GM23338 (cell line): ENCODE measurements at regions not wholly inside any gene's neighbourhood (a gene's known extent, or its start where the extent isn't known, plus 50 kb on each side); places are given as distances from the start of the nearest gene placed in this dataset.

Experiments
- EZH2 ChIP-seq: fragments of 200-600 bp; sonication (generic); IDR thresholded peaks from one replicate; pipeline ENCODE4 v1.8.0; 2017; ENCODE audit warnings: antibody characterized with exemption, mild to moderate bottlenecking, low read depth; ENCODE audit not compliant: unreplicated experiment
- TF ChIP-seq, protein P1 (sequence below), 2 experiments: fragments of 200-600 bp in 1 of 2; sonication (generic) in 1 of 2; conservative IDR thresholded peaks; 2 replicates each; pipeline versions ENCODE4 v1.5.1 to v1.6.1; 2016 to 2017; ENCODE audit warnings: antibody characterized with exemption in 2 of 2, low read depth in 2 of 2, mild to moderate bottlenecking in 2 of 2, moderate library complexity in 1 of 2

DNA sequence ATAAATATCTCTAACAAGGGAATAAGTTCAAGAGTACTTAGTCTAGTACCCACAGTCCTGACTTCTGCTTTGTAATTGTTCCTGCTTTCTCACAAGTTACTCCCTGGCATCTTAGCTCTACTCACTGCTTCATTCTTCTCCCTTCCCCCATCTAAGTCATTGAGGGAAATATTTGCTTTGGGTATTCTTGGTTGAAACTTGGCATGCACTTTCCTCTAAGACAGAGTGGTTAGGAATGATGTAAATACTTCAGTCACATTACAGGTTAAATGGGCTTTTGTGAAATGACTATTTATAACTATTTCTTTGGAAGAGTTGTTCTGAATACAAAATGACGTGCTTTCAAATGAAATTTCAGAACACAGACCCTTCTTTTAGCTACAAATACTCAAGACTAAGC is 67.7 kb upstream of the PLEKHG1 start:
- TF ChIP-seq EZH2 = no peak
- TF ChIP-seq, protein P1, sequence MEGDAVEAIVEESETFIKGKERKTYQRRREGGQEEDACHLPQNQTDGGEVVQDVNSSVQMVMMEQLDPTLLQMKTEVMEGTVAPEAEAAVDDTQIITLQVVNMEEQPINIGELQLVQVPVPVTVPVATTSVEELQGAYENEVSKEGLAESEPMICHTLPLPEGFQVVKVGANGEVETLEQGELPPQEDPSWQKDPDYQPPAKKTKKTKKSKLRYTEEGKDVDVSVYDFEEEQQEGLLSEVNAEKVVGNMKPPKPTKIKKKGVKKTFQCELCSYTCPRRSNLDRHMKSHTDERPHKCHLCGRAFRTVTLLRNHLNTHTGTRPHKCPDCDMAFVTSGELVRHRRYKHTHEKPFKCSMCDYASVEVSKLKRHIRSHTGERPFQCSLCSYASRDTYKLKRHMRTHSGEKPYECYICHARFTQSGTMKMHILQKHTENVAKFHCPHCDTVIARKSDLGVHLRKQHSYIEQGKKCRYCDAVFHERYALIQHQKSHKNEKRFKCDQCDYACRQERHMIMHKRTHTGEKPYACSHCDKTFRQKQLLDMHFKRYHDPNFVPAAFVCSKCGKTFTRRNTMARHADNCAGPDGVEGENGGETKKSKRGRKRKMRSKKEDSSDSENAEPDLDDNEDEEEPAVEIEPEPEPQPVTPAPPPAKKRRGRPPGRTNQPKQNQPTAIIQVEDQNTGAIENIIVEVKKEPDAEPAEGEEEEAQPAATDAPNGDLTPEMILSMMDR (conservative IDR thresholded peaks at IDR 0.05; ENCODE audit: low read depth in 2 of 2) = no peak
